ENCODE measurements at regions not wholly inside any gene's neighbourhood (a gene's known extent, or its start where the extent isn't known, plus 50 kb on each side); places are given as distances from the start of the nearest gene placed in this dataset.

DNA sequence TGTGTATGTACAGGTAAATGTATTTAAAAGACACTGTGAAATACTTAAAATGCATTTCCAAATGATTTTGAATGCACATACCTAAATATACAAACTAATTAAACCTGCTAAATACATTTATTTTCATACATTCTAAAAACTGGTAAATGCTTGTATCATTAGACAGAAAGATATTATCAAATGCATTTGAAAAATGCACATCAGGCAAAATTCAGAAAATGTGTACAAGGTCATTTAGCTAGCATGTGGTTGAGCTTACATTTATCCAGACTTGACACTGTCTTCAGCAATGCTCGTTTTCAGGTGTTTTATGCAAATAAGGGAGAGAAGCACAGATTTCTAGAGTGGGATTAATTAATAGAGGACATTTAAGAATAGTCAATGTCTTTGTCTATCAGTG lies 374.2 kb downstream of the SUCLG1 start:
- Histone ChIP-seq H3K4me3 (ENCODE audit: low read length in 3 of 3) (no peak overlapping the region), H3K27me3 (ENCODE audit: control insufficient read depth, insufficient read depth, low read length) (no peaks in the 10 kb centered on the region), H3K4me1 (ENCODE audit: control insufficient read depth in 2 of 3, insufficient read depth in 2 of 3, low read depth in 1 of 3, low read length in 3 of 3) (no peaks in the 10 kb centered on the region), H3K27ac (ENCODE audit: low read depth in 2 of 2, low read length in 2 of 2) (no peak overlapping the region), H3K9ac (ENCODE audit: low read length in 3 of 3) (no peak overlapping the region), H3K36me3 (ENCODE audit: control insufficient read depth in 2 of 3, insufficient read depth in 3 of 3, low read length in 3 of 3) (no peaks in the 10 kb centered on the region), H3K9me3 (ENCODE audit: control insufficient read depth in 2 of 3, insufficient read depth in 1 of 3, low read length in 3 of 3) (no peaks in the 10 kb centered on the region)
- TF ChIP-seq CTCF (IDR thresholded peaks at IDR 0.05; ENCODE audit: borderline replicate concordance, extremely low read depth, insufficient read depth) = no peak
- no peak for FAIRE-seq
- DNase-seq = no peak
- intact Hi-C loops (cut with DNase I) = no loop called here

GRCh38 chr2:84083984-84084383 lies 375.1 kb downstream of the SUCLG1 start:
- FAIRE-seq (no peak), DNase-seq (peak in 1 of 5 donors; percentile 5)
- H3K36me3 ChIP-seq (ENCODE audit: control insufficient read depth in 2 of 3, insufficient read depth in 3 of 3, low read length in 3 of 3) = no peaks in the 10 kb centered on the region
- H3K27me3 ChIP-seq (ENCODE audit: control insufficient read depth, insufficient read depth, low read length) = no peaks in the 10 kb centered on the region
- no peak for TF ChIP-seq CTCF (IDR thresholded peaks at IDR 0.05; ENCODE audit: borderline replicate concordance, extremely low read depth, insufficient read depth)
- intact Hi-C loops (cut with DNase I) = no loop called here
- no peak overlapping the region for H3K4me3 ChIP-seq (ENCODE audit: low read length in 3 of 3)
- H3K9me3 ChIP-seq (ENCODE audit: control insufficient read depth in 2 of 3, insufficient read depth in 1 of 3, low read length in 3 of 3) = no peaks in the 10 kb centered on the region
- no peak overlapping the region for H3K27ac ChIP-seq (ENCODE audit: low read depth in 2 of 2, low read length in 2 of 2)
- no peaks in the 10 kb centered on the region for H3K4me1 ChIP-seq (ENCODE audit: control insufficient read depth in 2 of 3, insufficient read depth in 2 of 3, low read depth in 1 of 3, low read length in 3 of 3)
- H3K9ac ChIP-seq (ENCODE audit: low read length in 3 of 3) = no peak overlapping the region

- intact Hi-C loops (cut with DNase I) = no loop called here
- FAIRE-seq (no peak), DNase-seq (no peak)
- no peak overlapping the region for H3K4me3 ChIP-seq (ENCODE audit: low read length in 3 of 3)
- no peaks in the 10 kb centered on the region for H3K27me3 ChIP-seq (ENCODE audit: control insufficient read depth, insufficient read depth, low read length)
- no peak overlapping the region for H3K9ac ChIP-seq (ENCODE audit: low read length in 3 of 3)
- TF ChIP-seq CTCF (IDR thresholded peaks at IDR 0.05; ENCODE audit: borderline replicate concordance, extremely low read depth, insufficient read depth) = no peak
- no peaks in the 10 kb centered on the region for H3K9me3 ChIP-seq (ENCODE audit: control insufficient read depth in 2 of 3, insufficient read depth in 1 of 3, low read length in 3 of 3)
- no peaks in the 10 kb centered on the region for H3K36me3 ChIP-seq (ENCODE audit: control insufficient read depth in 2 of 3, insufficient read depth in 3 of 3, low read length in 3 of 3)
- no peaks in the 10 kb centered on the region for H3K4me1 ChIP-seq (ENCODE audit: control insufficient read depth in 2 of 3, insufficient read depth in 2 of 3, low read depth in 1 of 3, low read length in 3 of 3)
- no peak overlapping the region for H3K27ac ChIP-seq (ENCODE audit: low read depth in 2 of 2, low read length in 2 of 2)
These were observed 380.6 kb downstream of the SUCLG1 start for GRCh38 chr2:84078471-84078870.

GRCh38 chr2:84077496-84077895 lies 381.6 kb downstream of the SUCLG1 start:
- H3K9me3 ChIP-seq (ENCODE audit: control insufficient read depth in 2 of 3, insufficient read depth in 1 of 3, low read length in 3 of 3) = no peaks in the 10 kb centered on the region
- no peak overlapping the region for H3K4me3 ChIP-seq (ENCODE audit: low read length in 3 of 3)
- no peaks in the 10 kb centered on the region for H3K4me1 ChIP-seq (ENCODE audit: control insufficient read depth in 2 of 3, insufficient read depth in 2 of 3, low read depth in 1 of 3, low read length in 3 of 3)
- FAIRE-seq = no peak
- no peaks in the 10 kb centered on the region for H3K36me3 ChIP-seq (ENCODE audit: control insufficient read depth in 2 of 3, insufficient read depth in 3 of 3, low read length in 3 of 3)
- peak in 2 of 5 donors; percentile 28 to 39 for DNase-seq
- H3K27me3 ChIP-seq (ENCODE audit: control insufficient read depth, insufficient read depth, low read length) = no peaks in the 10 kb centered on the region
- no peak overlapping the region for H3K9ac ChIP-seq (ENCODE audit: low read length in 3 of 3)
- TF ChIP-seq CTCF (IDR thresholded peaks at IDR 0.05; ENCODE audit: borderline replicate concordance, extremely low read depth, insufficient read depth) = peak; percentile 7
- intact Hi-C loops (cut with DNase I) = no loop called here
- no peak overlapping the region for H3K27ac ChIP-seq (ENCODE audit: low read depth in 2 of 2, low read length in 2 of 2)
